Esophagus muscularis mucosa (tissue), 4 donors: ENCODE measurements at regions not wholly inside any gene's neighbourhood (a gene's known extent, or its start where the extent isn't known, plus 50 kb on each side); places are given as distances from the start of the nearest gene placed in this dataset.

ENCODE experiments used
- EP300 ChIP-seq: sonication (generic); formaldehyde crosslinking; IDR thresholded peaks from one replicate; pipeline ENCODE4 v1.6.1; 2017; ENCODE audit warnings: antibody characterized with exemption
- POLR2A ChIP-seq: fragments of 450-650 bp; IDR thresholded peaks from one replicate; pipeline ENCODE4 v1.6.1; 2017; ENCODE audit warnings: antibody characterized with exemption, moderate library complexity, mild to moderate bottlenecking, low read depth
- POLR2AphosphoS5 ChIP-seq, 2 donors: sonication (generic); formaldehyde crosslinking; IDR thresholded peaks; one replicate each; pipeline ENCODE4 v1.6.1; 2017; ENCODE audit warnings: antibody characterized with exemption in 2 of 2
- TF ChIP-seq, protein P1 (sequence below), 3 experiments: fragments of 200-600 bp in 2 of 3; fragments of 450-650 bp in 1 of 3; sonication (generic) in 2 of 3; IDR thresholded peaks; one replicate each; pipeline ENCODE4 v1.5.1; 2017 to 2019; ENCODE audit warnings: antibody characterized with exemption in 3 of 3, mild to moderate bottlenecking in 2 of 3, moderate library complexity in 1 of 3

GRCh38 chr19:13573056-13573667 lies 66.9 kb upstream of the CACNA1A start:
- TF ChIP-seq, protein P1, sequence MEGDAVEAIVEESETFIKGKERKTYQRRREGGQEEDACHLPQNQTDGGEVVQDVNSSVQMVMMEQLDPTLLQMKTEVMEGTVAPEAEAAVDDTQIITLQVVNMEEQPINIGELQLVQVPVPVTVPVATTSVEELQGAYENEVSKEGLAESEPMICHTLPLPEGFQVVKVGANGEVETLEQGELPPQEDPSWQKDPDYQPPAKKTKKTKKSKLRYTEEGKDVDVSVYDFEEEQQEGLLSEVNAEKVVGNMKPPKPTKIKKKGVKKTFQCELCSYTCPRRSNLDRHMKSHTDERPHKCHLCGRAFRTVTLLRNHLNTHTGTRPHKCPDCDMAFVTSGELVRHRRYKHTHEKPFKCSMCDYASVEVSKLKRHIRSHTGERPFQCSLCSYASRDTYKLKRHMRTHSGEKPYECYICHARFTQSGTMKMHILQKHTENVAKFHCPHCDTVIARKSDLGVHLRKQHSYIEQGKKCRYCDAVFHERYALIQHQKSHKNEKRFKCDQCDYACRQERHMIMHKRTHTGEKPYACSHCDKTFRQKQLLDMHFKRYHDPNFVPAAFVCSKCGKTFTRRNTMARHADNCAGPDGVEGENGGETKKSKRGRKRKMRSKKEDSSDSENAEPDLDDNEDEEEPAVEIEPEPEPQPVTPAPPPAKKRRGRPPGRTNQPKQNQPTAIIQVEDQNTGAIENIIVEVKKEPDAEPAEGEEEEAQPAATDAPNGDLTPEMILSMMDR (IDR thresholded peaks at IDR 0.05), result no peak
- no peak for TF ChIP-seq EP300
- no peak for TF ChIP-seq POLR2A
- no peak for TF ChIP-seq POLR2AphosphoS5 (IDR thresholded peaks at IDR 0.05)
